OCI-LY3 (cell line): ENCODE measurements at regions not wholly inside any gene's neighbourhood (a gene's known extent, or its start where the extent isn't known, plus 50 kb on each side); places are given as distances from the start of the nearest gene placed in this dataset.

Source experiments
- EZH2phosphoT487 ChIP-seq: fragments of 200-600 bp; shearing (Covaris generic); IDR thresholded peaks from 2 replicates; pipeline ENCODE4 v1.6.1; 2018; ENCODE audit warnings: antibody characterized with exemption, mixed run types, low read depth
- TF ChIP-seq, protein P1 (sequence below): fragments of 200-600, 300-600 bp; sonication (generic); IDR thresholded peaks from 2 replicates; pipeline ENCODE4 v1.5.1; 2014; ENCODE audit warnings: antibody characterized with exemption, low read length, low read depth

DNA sequence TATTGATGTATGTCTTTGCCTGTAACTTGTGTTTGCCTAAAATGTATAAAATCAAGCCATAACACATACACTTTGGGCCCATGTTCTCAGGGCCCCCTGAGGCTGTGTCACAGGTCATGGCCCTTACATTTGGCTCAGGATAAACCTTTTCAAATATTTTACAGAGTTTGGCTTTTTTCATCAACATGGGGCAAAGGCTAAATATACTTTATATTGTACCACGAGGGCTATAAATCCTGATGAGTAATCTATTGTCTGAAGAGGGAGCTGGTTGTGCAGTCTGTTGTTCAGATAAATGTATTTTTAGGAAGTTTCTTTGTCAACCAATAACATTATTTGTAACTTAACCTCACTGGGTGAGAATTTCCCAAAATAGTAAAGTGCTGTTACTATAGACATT lies 404.6 kb upstream of the DDI1 start:
- TF ChIP-seq, protein P1, sequence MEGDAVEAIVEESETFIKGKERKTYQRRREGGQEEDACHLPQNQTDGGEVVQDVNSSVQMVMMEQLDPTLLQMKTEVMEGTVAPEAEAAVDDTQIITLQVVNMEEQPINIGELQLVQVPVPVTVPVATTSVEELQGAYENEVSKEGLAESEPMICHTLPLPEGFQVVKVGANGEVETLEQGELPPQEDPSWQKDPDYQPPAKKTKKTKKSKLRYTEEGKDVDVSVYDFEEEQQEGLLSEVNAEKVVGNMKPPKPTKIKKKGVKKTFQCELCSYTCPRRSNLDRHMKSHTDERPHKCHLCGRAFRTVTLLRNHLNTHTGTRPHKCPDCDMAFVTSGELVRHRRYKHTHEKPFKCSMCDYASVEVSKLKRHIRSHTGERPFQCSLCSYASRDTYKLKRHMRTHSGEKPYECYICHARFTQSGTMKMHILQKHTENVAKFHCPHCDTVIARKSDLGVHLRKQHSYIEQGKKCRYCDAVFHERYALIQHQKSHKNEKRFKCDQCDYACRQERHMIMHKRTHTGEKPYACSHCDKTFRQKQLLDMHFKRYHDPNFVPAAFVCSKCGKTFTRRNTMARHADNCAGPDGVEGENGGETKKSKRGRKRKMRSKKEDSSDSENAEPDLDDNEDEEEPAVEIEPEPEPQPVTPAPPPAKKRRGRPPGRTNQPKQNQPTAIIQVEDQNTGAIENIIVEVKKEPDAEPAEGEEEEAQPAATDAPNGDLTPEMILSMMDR = no peak
- TF ChIP-seq EZH2phosphoT487 = no peak
